K562 (cell line): ENCODE measurements at regions not wholly inside any gene's neighbourhood (a gene's known extent, or its start where the extent isn't known, plus 50 kb on each side); places are given as distances from the start of the nearest gene placed in this dataset.

Experiments
- ATAC-seq: fragments of 200-7000 bp; cut with Tn5 transposase; 3 replicates; pipeline ENCODE4 v1.9.1; 2020; ENCODE audit warnings: moderate library complexity
- BruUV-seq: library from RNA; stranded (reverse); fragments of 400-500 nt; replicated peaks from 2 replicates; lab custom pipeline; 2021; lab: Mats Ljungman, UMichigan
- CTCF ChIA-PET: fragments of 300-600 bp; formaldehyde crosslinking; extraction: SDS; loops from one replicate; lab custom pipeline; 2021; ENCODE audit warnings: low intra/inter-chr PET ratio; lab: Yijun Ruan, JAX
- POLR2A ChIA-PET: fragments of 300-600, 350-650 bp; sonication (Branson Sonifier 250); formaldehyde crosslinking; extraction: SDS; loops from one replicate; lab custom pipeline; 2021; ENCODE audit warnings: antibody characterized with exemption, inconsistent platforms; lab: Yijun Ruan, JAX
- DNase-seq, 4 experiments: peaks; one replicate each; pipeline versions ENCODE4 v3.0.0 to v3.0.0-alpha.2; 2011 to 2018; ENCODE audit warnings: low spot score in 3 of 4, mixed read lengths in 3 of 4; ENCODE audit errors: extremely low read depth in 1 of 4
- FAIRE-seq: peaks from 2 replicates; lab custom pipeline; 2011; peaks lifted over from hg19 to GRCh38; lab: Jason Lieb, UNC
- H2AFZ ChIP-seq: 2 replicates; pipeline ENCODE4 v1.6.0; 2011; ENCODE audit warnings: low read depth, low read length, control low read depth, inconsistent platforms
- H3K27ac ChIP-seq: fragments of 200-600 bp; 3 replicates; pipeline ENCODE4 v1.8.0; 2011; ENCODE audit warnings: low read depth, mild to moderate bottlenecking, control low read depth, inconsistent platforms, low read length, moderate library complexity, mixed read lengths; ENCODE audit errors: extremely low read depth
- H3K27me3 ChIP-seq, 2 experiments: fragments of 300-600 bp in 1 of 2; 2 replicates in 1 of 2; 3 replicates in 1 of 2; pipeline versions ENCODE4 v1.6.0 to v1.8.0; 2011; ENCODE audit warnings: inconsistent platforms in 2 of 2, low read length in 2 of 2, mild to moderate bottlenecking in 1 of 2, mixed read lengths in 1 of 2, moderate library complexity in 1 of 2; ENCODE audit not compliant: control insufficient read depth in 2 of 2, insufficient read depth in 2 of 2
- H3K36me3 ChIP-seq: fragments of 300-600 bp; 3 replicates; pipeline ENCODE4 v1.8.0; 2011; ENCODE audit warnings: mild to moderate bottlenecking, low read length, inconsistent platforms; ENCODE audit not compliant: control insufficient read depth, insufficient read depth
- H3K4me1 ChIP-seq, 2 experiments: fragments of 200-600 bp in 1 of 2; replicated peaks in 1 of 2; 2 replicates in 1 of 2; 3 replicates in 1 of 2; pipeline versions ENCODE4 v1.5.1 to v1.8.0; 2011; ENCODE audit warnings: inconsistent platforms in 2 of 2, low read length in 2 of 2, mild to moderate bottlenecking in 1 of 2, mixed read lengths in 1 of 2, moderate library complexity in 1 of 2; ENCODE audit not compliant: control insufficient read depth in 2 of 2, insufficient read depth in 2 of 2
- H3K4me2 ChIP-seq: 2 replicates; pipeline ENCODE4 v1.6.1; 2011; ENCODE audit warnings: low read length, control low read depth, inconsistent platforms, mixed read lengths; ENCODE audit not compliant: insufficient read depth
- H3K4me3 ChIP-seq: fragments of 200-600 bp; sonication (generic), shearing (Covaris generic); 2 replicates; pipeline ENCODE4 v1.5.1; 2016; ENCODE audit warnings: control low read depth, inconsistent platforms
- H3K79me2 ChIP-seq: fragments of 200-600 bp; 3 replicates; pipeline ENCODE4 v1.8.0; 2011; ENCODE audit warnings: low read length, inconsistent platforms; ENCODE audit not compliant: control insufficient read depth, insufficient read depth
- H3K9ac ChIP-seq, 2 experiments: 2 replicates each; pipeline versions ENCODE4 v1.6.0 to v1.6.1; 2011; ENCODE audit warnings: low read depth in 2 of 2, low read length in 2 of 2, control low read depth in 1 of 2, inconsistent platforms in 1 of 2, mild to moderate bottlenecking in 1 of 2, mixed read lengths in 1 of 2; ENCODE audit not compliant: insufficient read depth in 1 of 2
- H3K9me1 ChIP-seq: one replicate; pipeline ENCODE4 v1.6.0; 2011; ENCODE audit warnings: inconsistent platforms, mild to moderate bottlenecking, low read length, moderate library complexity; ENCODE audit not compliant: control insufficient read depth, insufficient read depth
- H3K9me3 ChIP-seq: replicated peaks from 2 replicates; pipeline ENCODE4 v1.5.1; 2011; ENCODE audit warnings: low read depth, low read length, inconsistent platforms; ENCODE audit not compliant: control insufficient read depth, insufficient read depth
- H4K20me1 ChIP-seq: replicated peaks from 2 replicates; pipeline ENCODE4 v1.6.1; 2011; ENCODE audit warnings: low read length, inconsistent platforms, mixed read lengths; ENCODE audit not compliant: control insufficient read depth, insufficient read depth
- ATF1 ChIP-seq, 2 experiments: fragments of 450-650 bp in 1 of 2; IDR thresholded peaks; 2 replicates each; pipeline ENCODE4 v1.6.1; 2016; ENCODE audit warnings: missing compliant biosample characterization in 1 of 2, missing genetic modification characterization in 1 of 2
- CBX5 ChIP-seq: IDR thresholded peaks from 2 replicates; pipeline ENCODE4 v1.6.1; 2014; ENCODE audit warnings: low read depth, borderline replicate concordance
- CHCHD3 ChIP-seq: fragments of 250-450 bp; sonication (Bioruptor Pico); IDR thresholded peaks from 2 replicates; pipeline ENCODE4 v2.1.2; 2022; ENCODE audit warnings: mild to moderate bottlenecking
- HMG20A ChIP-seq: fragments of 450-650 bp; formaldehyde crosslinking; conservative IDR thresholded peaks from 2 replicates; pipeline ENCODE4 v1.4.0; 2020; ENCODE audit warnings: mild to moderate bottlenecking, mixed read lengths
- KAT2B ChIP-seq: IDR thresholded peaks from one replicate; pipeline ENCODE4 v1.6.1; 2012; ENCODE audit warnings: low read depth, mild to moderate bottlenecking, control low read depth, inconsistent platforms, low read length, moderate library complexity
- KDM5B ChIP-seq: fragments of 200-600 bp; sonication (generic); IDR thresholded peaks from 2 replicates; pipeline ENCODE4 v1.6.1; 2012; ENCODE audit warnings: low read depth, mild to moderate bottlenecking, moderate library complexity, low read length, control low read depth, inconsistent platforms; ENCODE audit not compliant: insufficient replicate concordance
- KLF13 ChIP-seq: fragments of 450-650 bp; IDR thresholded peaks from 2 replicates; pipeline ENCODE4 v1.6.1; 2016; ENCODE audit warnings: missing genetic modification characterization, low read depth, mild to moderate bottlenecking, missing compliant biosample characterization, moderate library complexity, borderline replicate concordance
- LCOR ChIP-seq: sonication (generic); formaldehyde crosslinking; IDR thresholded peaks from 2 replicates; pipeline ENCODE4 v1.8.0; 2022; ENCODE audit warnings: mild to moderate bottlenecking, missing genetic modification reagents
- MED1 ChIP-seq: sonication (generic); formaldehyde crosslinking; IDR thresholded peaks from 2 replicates; pipeline ENCODE4 v1.8.1; 2023; ENCODE audit warnings: missing genetic modification reagents, borderline replicate concordance
- RBFOX2 ChIP-seq: fragments of 200-400 bp; formaldehyde crosslinking; IDR thresholded peaks from 2 replicates; pipeline ENCODE4 v1.6.1; 2017; ENCODE audit warnings: low read depth, mild to moderate bottlenecking, low read length, moderate library complexity
- RNF2 ChIP-seq: sonication (generic); IDR thresholded peaks from 2 replicates; pipeline ENCODE4 v1.6.1; 2016
- STAT5A ChIP-seq: IDR thresholded peaks from 2 replicates; pipeline ENCODE4 v1.6.1; 2012; ENCODE audit warnings: low read length, inconsistent platforms, borderline replicate concordance
- TAF15 ChIP-seq: fragments of 200-400 bp; formaldehyde crosslinking; IDR thresholded peaks from 2 replicates; pipeline ENCODE4 v1.6.1; 2017; ENCODE audit warnings: mild to moderate bottlenecking, low read depth, low read length, moderate library complexity
- TBP ChIP-seq: optimal IDR thresholded peaks from 2 replicates; pipeline ENCODE3; 2011; ENCODE audit warnings: low read depth, low read length, improper control_type of control experiment
- TFAM ChIP-seq: fragments of 250-450 bp; sonication (Bioruptor Pico); conservative IDR thresholded peaks from 2 replicates; pipeline ENCODE4 v1.5.0; 2021; ENCODE audit warnings: mild to moderate bottlenecking, moderate library complexity
- ZNF324 ChIP-seq: fragments of 250-450 bp; sonication (Bioruptor Pico); IDR thresholded peaks from 2 replicates; pipeline ENCODE4 v1.4.0; 2020; ENCODE audit warnings: mild to moderate bottlenecking
- WGBS: fragments of 100-300 bp; shearing (Covaris generic); methylation state at CpG from one replicate; pipeline ENCODE4 v1.1.6; 2016; ENCODE audit warnings: low coverage, mixed read lengths; ENCODE audit not compliant: insufficient coverage; ENCODE audit errors: missing lambda C conversion rate; 5-methylcytosine and 5-hydroxymethylcytosine counted together
- in situ Hi-C: fragments of 300-500 bp; cut with MboI; formaldehyde crosslinking; loops from 4 replicates; pipeline ENCODE4 v1.15.0; 2018; ENCODE audit warnings: inconsistent platforms, mixed read lengths
- intact Hi-C: fragments of 100-400 bp; cut with micrococcal nuclease; formaldehyde crosslinking; loops from 2 replicates; pipeline ENCODE4 v1.14.2; 2022
- TF ChIP-seq, protein P1 (sequence below): fragments of 450-650 bp; IDR thresholded peaks from 2 replicates; pipeline ENCODE4 v1.6.1; 2016
- TF ChIP-seq, protein P2 (sequence below): fragments of 250-450 bp; sonication (Bioruptor Pico); IDR thresholded peaks from 2 replicates; pipeline ENCODE4 v1.6.1; 2021; ENCODE audit warnings: mild to moderate bottlenecking
- TF ChIP-seq, protein P3 (sequence below): fragments of 250-450 bp; sonication (Bioruptor Pico); IDR thresholded peaks from 2 replicates; pipeline ENCODE4 v1.8.0; 2021; ENCODE audit warnings: borderline replicate concordance, mild to moderate bottlenecking, moderate library complexity; ENCODE audit not compliant: poor library complexity, severe bottlenecking
- TF ChIP-seq, protein P4 (sequence below), 2 experiments: fragments of 450-650 bp in 1 of 2; sonication (generic) in 1 of 2; formaldehyde crosslinking; conservative IDR thresholded peaks; 2 replicates each; pipeline versions ENCODE4 v1.4.0 to v1.8.1; 2020 to 2022; ENCODE audit warnings: mild to moderate bottlenecking in 1 of 2, missing genetic modification reagents in 1 of 2

DNA sequence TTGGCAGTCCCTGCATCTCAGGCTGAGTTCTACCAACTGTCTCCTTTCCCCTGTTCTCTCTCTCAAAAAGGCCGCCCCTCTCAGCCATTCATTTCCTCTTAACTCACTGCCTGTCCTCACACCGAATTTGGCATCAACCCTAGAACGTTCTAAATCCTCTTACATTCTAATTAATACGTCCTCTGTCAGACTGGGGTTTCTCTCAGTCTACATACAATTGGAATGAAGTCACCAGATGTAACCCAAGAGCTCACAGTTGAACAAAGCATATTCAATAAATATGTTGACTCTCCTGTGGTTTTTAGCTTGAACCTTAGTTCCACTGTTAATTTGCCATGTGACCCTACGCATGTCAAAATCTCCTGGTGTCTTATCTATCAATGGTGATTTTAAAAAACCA lies 269.6 kb downstream of the CLIC5 start:
- Histone ChIP-seq H3K79me2 (no peaks in the 10 kb centered on the region), H3K9ac (no peak overlapping the region), H3K27ac (no peak overlapping the region), H4K20me1 (no peaks in the 10 kb centered on the region), H3K9me3 (no peaks in the 10 kb centered on the region), H3K4me3 (no peak overlapping the region), H3K4me2 (no peak overlapping the region), H2AFZ (no peak overlapping the region), H3K4me1 (no peaks in the 10 kb centered on the region; a peak in 1 of 5 replicates), H3K36me3 (no peaks in the 10 kb centered on the region), H3K27me3 (no peaks in the 10 kb centered on the region), H3K9me1 (no peaks in the 10 kb centered on the region)
- DNase-seq (no peak), FAIRE-seq (no peak), ATAC-seq (no peak)
- no TSS peak for BruUV-seq
- TF ChIP-seq RNF2 = no peak
- TF ChIP-seq KDM5B = no peak
- no peak for TF ChIP-seq LCOR (CRISPR knock-in tag)
- no peak for TF ChIP-seq CHCHD3
- no peak for TF ChIP-seq CBX5
- no peak for TF ChIP-seq RBFOX2
- TF ChIP-seq, protein P1, sequence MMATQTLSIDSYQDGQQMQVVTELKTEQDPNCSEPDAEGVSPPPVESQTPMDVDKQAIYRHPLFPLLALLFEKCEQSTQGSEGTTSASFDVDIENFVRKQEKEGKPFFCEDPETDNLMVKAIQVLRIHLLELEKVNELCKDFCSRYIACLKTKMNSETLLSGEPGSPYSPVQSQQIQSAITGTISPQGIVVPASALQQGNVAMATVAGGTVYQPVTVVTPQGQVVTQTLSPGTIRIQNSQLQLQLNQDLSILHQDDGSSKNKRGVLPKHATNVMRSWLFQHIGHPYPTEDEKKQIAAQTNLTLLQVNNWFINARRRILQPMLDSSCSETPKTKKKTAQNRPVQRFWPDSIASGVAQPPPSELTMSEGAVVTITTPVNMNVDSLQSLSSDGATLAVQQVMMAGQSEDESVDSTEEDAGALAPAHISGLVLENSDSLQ = no peak
- TF ChIP-seq ATF1 (CRISPR knock-in tag; IDR thresholded peaks at IDR 0.05) = no peak
- TF ChIP-seq ATF1 (tag; IDR thresholded peaks at IDR 0.05) = no peak
- TF ChIP-seq, protein P2, sequence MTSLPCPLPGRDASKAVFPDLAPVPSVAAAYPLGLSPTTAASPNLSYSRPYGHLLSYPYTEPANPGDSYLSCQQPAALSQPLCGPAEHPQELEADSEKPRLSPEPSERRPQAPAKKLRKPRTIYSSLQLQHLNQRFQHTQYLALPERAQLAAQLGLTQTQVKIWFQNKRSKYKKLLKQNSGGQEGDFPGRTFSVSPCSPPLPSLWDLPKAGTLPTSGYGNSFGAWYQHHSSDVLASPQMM (CRISPR knock-in tag) = no peak
- TF ChIP-seq TAF15 = no peak
- TF ChIP-seq, protein P3, sequence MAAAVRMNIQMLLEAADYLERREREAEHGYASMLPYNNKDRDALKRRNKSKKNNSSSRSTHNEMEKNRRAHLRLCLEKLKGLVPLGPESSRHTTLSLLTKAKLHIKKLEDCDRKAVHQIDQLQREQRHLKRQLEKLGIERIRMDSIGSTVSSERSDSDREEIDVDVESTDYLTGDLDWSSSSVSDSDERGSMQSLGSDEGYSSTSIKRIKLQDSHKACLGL (CRISPR knock-in tag) = no peak
- no peak for TF ChIP-seq ZNF324 (CRISPR knock-in tag)
- no peak for TF ChIP-seq TBP
- no peak for TF ChIP-seq TFAM (CRISPR knock-in tag)
- TF ChIP-seq, protein P4, sequence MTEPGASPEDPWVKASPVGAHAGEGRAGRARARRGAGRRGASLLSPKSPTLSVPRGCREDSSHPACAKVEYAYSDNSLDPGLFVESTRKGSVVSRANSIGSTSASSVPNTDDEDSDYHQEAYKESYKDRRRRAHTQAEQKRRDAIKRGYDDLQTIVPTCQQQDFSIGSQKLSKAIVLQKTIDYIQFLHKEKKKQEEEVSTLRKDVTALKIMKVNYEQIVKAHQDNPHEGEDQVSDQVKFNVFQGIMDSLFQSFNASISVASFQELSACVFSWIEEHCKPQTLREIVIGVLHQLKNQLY (CRISPR knock-in tag; conservative IDR thresholded peaks at IDR 0.05) = no peak
- no peak for TF ChIP-seq KAT2B
- no peak for TF ChIP-seq STAT5A
- no peak for TF ChIP-seq HMG20A (CRISPR knock-in tag)
- no peak for TF ChIP-seq MED1
- TF ChIP-seq KLF13 (tag) = no peak
- ChIA-PET CTCF (no interaction called here), POLR2A (no interaction called here)
- WGBS = 2% methylated on average over 5 of the region's 5 CpGs
- intact Hi-C loops (no loop called here), in situ Hi-C loops (no loop called here)
